Fibroblast of villous mesenchyme (primary cell): ENCODE measurements at regions not wholly inside any gene's neighbourhood (a gene's known extent, or its start where the extent isn't known, plus 50 kb on each side); places are given as distances from the start of the nearest gene placed in this dataset.

ENCODE experiments used
- DNase-seq: peaks from one replicate; pipeline ENCODE4 v3.0.0-alpha.2; 2010; ENCODE audit warnings: low read depth
- H3K4me3 ChIP-seq: 2 replicates; pipeline ENCODE4 v1.5.1; 2011; ENCODE audit warnings: low read depth, mild to moderate bottlenecking, low read length
- TF ChIP-seq, protein P1 (sequence below): IDR thresholded peaks from 2 replicates; pipeline ENCODE4 v1.5.1; 2012; ENCODE audit warnings: low read depth, mild to moderate bottlenecking, low read length; ENCODE audit not compliant: insufficient read depth

DNA sequence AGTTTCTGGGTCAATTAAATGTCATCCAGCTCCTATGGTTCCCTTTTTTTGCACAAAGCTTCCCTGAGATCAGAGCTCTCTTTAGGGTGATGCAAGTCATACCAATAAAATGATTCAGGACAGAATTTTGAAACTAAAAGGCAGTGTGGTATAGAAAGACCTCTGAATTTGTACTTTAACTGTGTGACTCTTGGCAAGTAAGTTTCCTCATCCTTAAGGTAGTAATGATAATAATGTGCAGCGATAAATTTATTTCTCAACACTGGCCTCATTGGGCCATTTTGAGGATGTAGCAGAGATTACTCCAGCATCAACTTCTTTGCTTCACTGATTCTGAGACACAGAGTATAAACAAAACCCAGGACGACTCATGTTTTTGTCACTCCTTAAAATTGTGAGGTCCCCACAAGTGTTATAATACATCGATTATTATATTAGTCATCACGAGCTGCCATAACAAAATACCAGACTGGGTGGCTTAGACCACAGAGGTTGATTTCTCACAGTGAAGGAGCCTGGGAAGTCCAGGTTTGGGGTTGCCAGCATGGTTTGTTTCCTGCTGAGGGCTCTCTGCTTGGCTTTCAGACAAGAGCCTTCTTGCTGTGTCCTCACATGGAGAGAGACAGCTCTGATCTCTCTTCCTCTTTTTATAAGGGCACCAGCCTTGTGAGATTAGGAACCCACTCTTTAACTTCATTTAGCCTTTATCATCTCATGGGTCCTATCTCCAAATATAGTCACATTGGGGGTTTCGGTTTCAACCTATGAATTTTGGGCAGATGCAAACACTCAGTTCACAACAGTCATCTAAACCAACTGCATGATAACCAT, 293.0 kb downstream of the ZNF608 start:
- H3K4me3 ChIP-seq = no peak overlapping the region
- TF ChIP-seq, protein P1, sequence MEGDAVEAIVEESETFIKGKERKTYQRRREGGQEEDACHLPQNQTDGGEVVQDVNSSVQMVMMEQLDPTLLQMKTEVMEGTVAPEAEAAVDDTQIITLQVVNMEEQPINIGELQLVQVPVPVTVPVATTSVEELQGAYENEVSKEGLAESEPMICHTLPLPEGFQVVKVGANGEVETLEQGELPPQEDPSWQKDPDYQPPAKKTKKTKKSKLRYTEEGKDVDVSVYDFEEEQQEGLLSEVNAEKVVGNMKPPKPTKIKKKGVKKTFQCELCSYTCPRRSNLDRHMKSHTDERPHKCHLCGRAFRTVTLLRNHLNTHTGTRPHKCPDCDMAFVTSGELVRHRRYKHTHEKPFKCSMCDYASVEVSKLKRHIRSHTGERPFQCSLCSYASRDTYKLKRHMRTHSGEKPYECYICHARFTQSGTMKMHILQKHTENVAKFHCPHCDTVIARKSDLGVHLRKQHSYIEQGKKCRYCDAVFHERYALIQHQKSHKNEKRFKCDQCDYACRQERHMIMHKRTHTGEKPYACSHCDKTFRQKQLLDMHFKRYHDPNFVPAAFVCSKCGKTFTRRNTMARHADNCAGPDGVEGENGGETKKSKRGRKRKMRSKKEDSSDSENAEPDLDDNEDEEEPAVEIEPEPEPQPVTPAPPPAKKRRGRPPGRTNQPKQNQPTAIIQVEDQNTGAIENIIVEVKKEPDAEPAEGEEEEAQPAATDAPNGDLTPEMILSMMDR = no peak
- DNase-seq = peak; percentile 44

DNA sequence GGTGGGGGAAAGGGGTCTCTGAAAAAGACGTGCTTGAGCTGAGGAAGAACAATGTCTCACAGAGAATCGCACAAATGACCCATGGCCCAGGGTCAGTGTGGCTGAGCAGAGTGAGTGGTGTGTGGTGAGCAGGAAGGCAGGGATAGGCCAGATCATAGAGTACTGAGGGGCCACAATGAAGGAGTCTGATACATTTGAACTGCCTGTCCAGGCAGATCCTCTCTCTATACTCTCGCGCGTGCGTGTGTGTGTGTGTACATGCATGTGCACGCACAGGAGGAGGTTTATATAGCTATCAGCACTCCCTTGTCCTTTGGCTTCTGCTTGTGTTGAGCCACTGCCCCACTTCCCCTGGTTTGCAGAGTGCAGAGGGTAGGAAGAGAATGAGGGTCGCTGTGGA, 294.0 kb downstream of the ZNF608 start:
- H3K4me3 ChIP-seq = no peak overlapping the region
- TF ChIP-seq, protein P1 = no peak
- no peak for DNase-seq

DNA sequence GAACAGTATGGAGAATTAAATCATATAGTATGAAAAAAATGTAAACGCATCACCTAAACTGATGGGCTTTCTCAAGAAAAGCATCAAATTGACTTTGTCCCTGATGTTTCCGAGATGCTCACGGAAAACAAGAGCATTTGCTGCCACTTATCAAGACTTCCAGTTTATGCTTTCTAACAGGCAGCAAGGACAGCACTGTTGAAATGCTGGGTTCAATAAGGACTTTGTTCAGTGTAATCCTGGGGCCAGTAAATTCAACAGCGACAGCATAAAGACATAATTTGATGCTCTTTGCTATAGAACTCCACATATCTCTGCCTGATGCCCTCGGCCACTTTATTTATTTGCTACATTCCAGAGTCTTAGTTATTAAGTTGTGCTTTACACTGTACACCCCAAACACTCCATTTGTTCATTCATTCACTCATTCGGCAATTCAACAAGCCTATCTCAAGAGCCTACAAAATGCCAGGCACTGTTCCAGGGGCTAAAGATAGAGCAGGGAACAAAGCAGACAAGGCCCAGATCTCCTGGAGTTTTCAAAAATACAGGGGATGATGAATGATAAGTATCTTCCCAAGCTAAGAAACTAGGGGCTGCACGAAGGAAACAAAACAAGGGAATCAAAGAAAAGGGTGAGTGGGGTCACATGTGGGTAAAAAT, 294.6 kb downstream of the ZNF608 start:
- TF ChIP-seq, protein P1 = no peak
- H3K4me3 ChIP-seq = no peak overlapping the region
- no peak for DNase-seq

DNA sequence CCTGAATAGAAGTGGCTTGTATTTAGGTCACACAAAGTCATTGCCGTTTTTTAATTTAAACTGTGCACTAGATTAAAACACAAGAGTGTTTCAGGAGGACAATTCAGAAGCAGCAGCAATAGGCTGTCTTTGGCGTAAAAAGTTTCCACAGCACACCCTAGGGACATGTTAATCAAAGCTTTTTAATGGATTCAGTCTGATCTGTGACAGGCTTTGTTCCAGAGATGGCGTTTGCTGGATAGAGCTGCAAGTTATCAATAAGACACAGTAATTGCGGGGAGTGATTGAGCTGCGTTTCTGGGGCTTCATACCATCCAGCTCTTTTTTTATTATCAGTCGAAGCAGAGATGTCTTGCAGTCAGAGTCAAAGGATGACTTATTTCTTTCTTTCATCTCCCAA, 300.3 kb downstream of the ZNF608 start:
- H3K4me3 ChIP-seq = no peak overlapping the region
- DNase-seq = no peak
- TF ChIP-seq, protein P1 = no peak

DNA sequence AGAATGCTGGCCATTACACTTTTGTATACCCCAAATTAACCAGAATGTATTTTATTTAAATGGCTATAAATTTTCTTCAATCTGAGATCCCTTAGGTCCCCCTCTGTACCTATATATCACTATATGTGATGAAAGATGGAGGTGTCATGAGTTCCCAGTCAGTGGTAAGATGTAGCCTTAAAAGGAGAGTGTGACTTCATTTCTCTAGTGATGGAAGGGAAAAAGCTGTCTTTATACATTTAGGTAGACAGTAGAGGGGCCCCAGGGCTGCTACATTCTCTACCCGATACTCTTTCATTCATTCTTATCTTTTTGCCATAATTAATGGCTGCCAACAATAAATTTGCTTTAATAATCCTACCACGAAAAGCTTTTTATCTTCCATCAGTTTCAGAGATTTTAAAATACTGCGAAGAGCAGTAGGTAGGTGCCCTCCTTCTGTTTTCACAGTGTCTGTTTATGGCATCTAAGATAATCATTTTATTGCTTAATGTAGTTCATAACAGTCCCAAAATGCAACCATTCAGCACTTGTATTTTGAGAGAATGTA, 301.3 kb downstream of the ZNF608 start:
- DNase-seq = no peak
- TF ChIP-seq, protein P1 = no peak
- H3K4me3 ChIP-seq = no peak overlapping the region

DNA sequence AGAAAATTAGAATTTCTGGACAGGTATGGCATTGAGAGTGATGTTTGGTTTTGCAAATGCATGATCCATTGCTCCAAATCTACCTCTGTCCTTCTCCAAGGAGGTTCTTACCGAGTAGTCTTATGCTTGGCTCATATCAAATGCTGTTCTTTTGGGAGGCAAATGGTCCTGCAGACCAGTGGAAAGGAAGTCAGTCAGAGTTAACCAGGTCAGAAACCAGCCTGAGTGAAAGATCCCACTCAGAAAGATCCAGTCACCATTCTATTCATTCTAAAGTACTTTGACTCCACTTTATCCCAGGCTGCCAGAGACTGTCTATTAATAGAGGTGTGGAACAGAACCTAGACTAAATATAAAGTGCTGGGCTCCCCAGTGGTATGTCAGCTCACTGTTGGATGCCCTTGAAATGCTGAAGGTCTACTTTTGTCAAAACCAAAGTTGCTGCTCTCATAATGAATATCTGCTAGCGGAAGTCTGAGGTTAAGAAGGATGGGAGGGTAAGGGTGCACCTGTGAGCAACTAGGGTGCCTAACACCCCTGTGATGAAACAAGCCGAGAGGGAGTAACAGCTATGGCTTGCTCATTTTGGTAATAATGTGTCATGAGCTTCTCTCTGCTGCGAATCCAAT, 302.2 kb downstream of the ZNF608 start:
- TF ChIP-seq, protein P1 = no peak
- no peak for DNase-seq
- no peak overlapping the region for H3K4me3 ChIP-seq
